GM20431 (cell line): ENCODE measurements at regions not wholly inside any gene's neighbourhood (a gene's known extent, or its start where the extent isn't known, plus 50 kb on each side); places are given as distances from the start of the nearest gene placed in this dataset.

Source experiments
- in situ Hi-C: fragments of 300-500 bp; cut with MseI, MboI; formaldehyde crosslinking; loops from one replicate; pipeline ENCODE4 v1.15.0; 2020; ENCODE audit warnings: low sequenced_read_pairs; ENCODE audit not compliant: unreplicated experiment

- in situ Hi-C loops = no loop called here
Measured at GRCh38 chr5:82673057-82673809, 395.1 kb upstream of the RPS23 start.

DNA sequence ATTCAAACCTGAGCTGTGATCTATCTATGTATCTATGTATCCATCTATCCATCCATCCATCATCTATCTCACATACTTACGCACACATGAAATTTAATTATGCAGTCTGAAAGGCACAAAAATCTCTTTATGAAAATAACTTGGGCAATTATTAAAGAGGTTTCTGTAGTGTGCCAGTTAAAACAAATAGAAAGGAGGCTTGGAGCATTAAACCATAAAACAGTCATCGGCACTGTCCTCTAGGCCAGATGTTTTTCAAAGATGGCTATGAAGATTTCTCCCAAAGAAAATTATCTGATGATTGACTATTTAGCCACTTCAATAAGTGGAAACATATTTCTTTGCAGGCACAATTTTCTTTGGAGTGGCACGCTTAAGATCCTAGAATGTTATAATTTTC lies 392.5 kb upstream of the RPS23 start:
- in situ Hi-C loops = no loop called here

DNA sequence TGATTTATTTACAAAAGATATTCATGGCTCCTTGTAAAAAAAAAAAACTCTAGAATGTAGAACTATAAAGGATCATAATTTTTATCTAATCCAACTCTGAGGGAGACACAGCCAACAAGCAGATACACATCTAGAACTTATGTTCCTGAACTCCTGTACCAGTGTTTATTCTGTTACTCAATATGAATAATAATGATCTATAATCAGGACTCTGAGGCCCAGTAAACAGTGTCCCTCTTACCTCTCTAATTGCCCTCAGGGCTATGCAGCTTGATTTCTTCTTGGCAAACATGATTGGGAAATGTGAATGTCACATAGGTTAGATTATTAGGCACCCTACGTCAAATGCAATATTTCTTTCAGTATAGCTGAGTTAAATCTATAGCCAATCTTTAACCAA lies 391.6 kb upstream of the RPS23 start:
- in situ Hi-C loops = no loop called here

GRCh38 chr5:82666312-82666711 lies 388.2 kb upstream of the RPS23 start:
- in situ Hi-C loops = no loop called here

GRCh38 chr5:82664732-82665131 lies 386.6 kb upstream of the RPS23 start:
- in situ Hi-C loops = no loop called here

- in situ Hi-C loops = no loop called here
Measured at GRCh38 chr5:82663225-82663624, 385.1 kb upstream of the RPS23 start.

GRCh38 chr5:82662340-82662739 lies 384.2 kb upstream of the RPS23 start:
- in situ Hi-C loops = no loop called here

DNA sequence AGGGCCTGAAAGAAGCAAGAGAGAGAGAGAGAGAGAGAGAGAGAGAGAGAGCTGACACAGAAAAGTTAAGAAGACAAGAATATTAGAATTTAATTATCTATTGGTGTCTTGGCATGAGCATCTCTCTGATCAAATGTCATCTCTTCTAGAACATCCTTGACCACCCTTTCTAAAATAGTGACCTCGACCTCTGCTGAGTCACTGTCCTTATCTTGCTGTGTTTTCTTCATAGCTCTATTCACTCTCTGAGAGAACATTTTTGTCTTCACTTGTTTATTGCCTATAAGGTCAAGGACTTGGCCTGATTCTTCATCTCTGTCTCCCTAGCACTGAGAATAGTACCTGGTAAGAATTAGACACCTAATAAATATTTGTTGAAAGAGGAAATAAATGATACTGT lies 383.8 kb upstream of the RPS23 start:
- in situ Hi-C loops = no loop called here

DNA sequence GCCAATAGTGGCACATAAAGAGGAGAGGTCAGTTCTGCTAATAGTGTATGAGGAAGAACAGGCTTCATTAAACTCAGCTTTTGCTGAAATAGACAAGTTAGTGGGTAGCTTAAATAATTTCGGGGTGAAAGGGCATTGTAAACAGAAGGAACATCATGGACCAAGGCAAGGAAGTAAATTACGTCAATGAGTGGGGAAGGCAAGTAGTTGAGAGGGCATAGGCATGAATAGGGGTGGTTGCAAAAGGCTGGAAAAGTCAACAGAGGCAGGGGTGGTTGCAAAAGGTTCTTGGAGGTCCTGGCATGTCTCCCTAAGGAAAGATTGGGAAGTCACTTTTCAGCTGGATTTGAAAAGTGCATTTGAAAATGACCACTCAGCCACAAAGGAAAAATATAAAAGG lies 383.3 kb upstream of the RPS23 start:
- in situ Hi-C loops = no loop called here

GRCh38 chr5:82659115-82659514 lies 381.0 kb upstream of the RPS23 start:
- in situ Hi-C loops = no loop called here

GRCh38 chr5:82657033-82657699 lies 379.0 kb upstream of the RPS23 start:
- in situ Hi-C loops = no loop called here

DNA sequence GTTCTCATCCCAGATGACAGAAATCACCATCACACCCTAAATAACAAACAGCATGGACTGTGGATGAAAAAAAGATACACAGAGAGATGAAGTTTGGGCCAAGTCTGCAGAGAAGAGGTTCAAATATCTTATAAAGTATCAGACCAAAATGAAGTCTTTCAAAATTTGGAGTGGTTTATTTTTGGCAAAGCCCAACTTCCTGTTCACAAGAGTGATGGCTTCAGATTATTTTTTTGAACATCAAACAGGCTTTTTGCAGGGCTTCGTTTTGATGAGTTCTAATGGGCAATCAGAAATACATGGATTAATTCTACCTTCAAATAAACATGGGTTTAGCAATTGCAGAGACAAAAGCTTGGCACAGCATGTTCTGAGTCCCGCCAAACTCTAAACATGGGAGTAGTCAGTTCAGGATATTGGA lies 378.2 kb upstream of the RPS23 start:
- in situ Hi-C loops = no loop called here

DNA sequence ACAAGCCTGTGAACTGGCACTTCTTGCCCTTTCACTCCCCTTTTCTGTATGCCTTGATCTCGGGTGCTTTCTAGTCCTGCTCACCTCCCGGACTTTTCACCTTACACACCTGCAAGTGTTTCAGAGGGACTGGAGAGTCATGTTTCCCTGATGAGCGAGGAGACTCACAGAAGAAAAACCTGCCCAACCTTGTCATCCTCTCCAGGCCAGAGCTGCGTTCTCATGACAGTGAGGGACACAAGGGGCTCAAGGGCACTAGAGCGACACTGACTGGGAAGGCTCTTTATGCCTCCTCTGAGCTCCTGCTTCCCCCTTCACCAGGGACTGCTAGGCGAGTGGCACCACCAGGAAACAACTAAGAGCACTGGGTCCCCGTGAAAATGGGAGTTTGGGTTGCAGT lies 376.9 kb upstream of the RPS23 start:
- in situ Hi-C loops = no loop called here

DNA sequence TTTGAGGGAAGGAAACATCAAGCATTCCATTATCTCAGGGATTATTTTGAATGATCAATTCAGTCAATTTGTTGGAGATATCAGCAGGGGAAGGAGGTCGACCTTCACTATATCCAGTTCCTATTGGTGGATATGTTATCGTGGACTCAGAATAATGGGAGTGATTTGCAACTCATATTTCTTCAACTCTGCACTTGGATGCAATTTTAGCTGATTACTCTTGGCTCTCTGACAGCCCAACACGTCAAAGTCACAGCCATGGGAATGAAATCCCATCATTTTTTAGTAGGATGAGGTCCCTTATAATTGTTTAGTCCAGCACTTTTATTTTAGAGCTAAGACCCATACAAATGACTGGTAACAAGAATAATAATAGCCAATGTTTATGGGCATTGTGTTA lies 371.8 kb upstream of the RPS23 start:
- in situ Hi-C loops = loop anchor here (25.0 kb wide), 2 partner anchors 787 to 912 kb away; no protein-coding TSS in a partner anchor

DNA sequence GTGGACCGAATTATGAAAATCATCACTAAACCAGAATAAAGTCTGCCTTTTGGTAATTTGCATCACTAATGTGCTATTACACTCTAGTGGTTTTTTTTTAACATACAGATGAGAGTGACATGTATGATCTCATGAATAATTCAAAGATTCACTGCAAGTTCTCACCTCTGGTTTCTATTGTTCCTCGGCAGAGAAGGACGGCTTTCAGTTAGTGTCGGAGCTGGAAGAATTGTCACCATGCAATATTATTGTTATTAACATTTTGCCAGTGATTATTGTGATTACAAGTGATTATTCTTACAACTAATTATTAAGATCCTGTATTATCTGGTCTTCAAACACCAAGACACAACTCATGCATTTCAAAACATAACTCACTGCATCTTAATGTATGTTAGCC lies 366.6 kb upstream of the RPS23 start:
- in situ Hi-C loops = loop anchor here (25.0 kb wide), 2 partner anchors 793 to 918 kb away; no protein-coding TSS in a partner anchor

GRCh38 chr5:82644229-82644628 lies 366.1 kb upstream of the RPS23 start:
- in situ Hi-C loops = loop anchor here (25.0 kb wide), 2 partner anchors 793 to 918 kb away; no protein-coding TSS in a partner anchor

DNA sequence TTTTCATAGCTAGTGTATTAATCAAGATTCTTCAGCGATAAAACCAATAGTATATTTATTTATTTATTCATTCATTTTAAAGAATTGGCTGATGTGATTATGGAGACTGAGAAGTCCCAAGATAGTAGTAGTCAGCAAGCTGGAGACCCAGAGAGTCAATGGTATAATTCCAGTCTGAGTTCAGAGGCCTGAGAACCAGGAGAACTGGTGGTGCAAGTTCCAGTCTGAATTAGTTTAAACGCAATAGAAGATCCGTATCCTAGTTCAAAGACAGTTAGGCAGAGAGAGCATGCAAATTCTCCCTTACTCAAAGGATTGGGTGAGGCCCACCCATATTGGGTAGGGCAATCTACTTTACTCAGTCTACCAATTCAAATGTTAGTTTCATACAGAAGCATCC lies 364.2 kb upstream of the RPS23 start:
- in situ Hi-C loops = loop anchor here (25.0 kb wide), 2 partner anchors 795 to 920 kb away; no protein-coding TSS in a partner anchor

- in situ Hi-C loops = loop anchor here (25.0 kb wide), 2 partner anchors 796 to 921 kb away; no protein-coding TSS in a partner anchor
Measured at GRCh38 chr5:82641331-82642003, 363.3 kb upstream of the RPS23 start.

DNA sequence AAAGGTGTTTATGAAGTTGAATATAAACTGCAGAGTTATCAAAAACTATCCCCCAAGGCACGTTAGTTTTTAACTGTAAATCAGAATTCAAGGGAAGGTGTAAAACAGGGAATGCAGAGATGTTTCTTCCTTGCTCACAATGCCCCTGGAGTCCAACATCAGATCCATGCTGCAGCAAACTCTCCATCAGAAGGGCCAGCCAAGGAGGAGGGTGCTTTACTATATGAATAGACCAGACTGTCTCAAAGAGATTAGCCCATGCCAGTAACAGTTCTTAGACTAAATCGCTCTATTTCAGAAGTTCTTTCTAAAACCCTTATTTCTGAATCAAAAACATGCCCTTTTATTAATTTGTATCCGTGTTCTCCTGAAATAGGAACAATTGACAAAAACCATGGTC lies 362.8 kb upstream of the RPS23 start:
- in situ Hi-C loops = loop anchor here (25.0 kb wide), 2 partner anchors 796 to 921 kb away; no protein-coding TSS in a partner anchor

GRCh38 chr5:82639393-82640144 lies 361.4 kb upstream of the RPS23 start:
- in situ Hi-C loops = loop anchor here (25.0 kb wide), 2 partner anchors 798 to 923 kb away; no protein-coding TSS in a partner anchor
